OCI-LY1 (cell line): ENCODE measurements at regions not wholly inside any gene's neighbourhood (a gene's known extent, or its start where the extent isn't known, plus 50 kb on each side); places are given as distances from the start of the nearest gene placed in this dataset.

Source experiments
- H2AFZ ChIP-seq: fragments of 200-600 bp; sonication (generic), shearing (Covaris generic); 2 replicates; pipeline ENCODE4 v1.6.0; 2014; ENCODE audit warnings: antibody characterized with exemption, mild to moderate bottlenecking, low read length
- H3F3A ChIP-seq: fragments of 200-600 bp; sonication (generic), shearing (Covaris generic); 2 replicates; pipeline ENCODE4 v1.6.0; 2014; ENCODE audit warnings: mild to moderate bottlenecking, antibody characterized with exemption, low read length, moderate library complexity; ENCODE audit not compliant: insufficient read depth
- H3K27ac ChIP-seq: fragments of 200-600 bp; sonication (generic); 2 replicates; pipeline ENCODE4 v1.5.1; 2014; ENCODE audit warnings: low read length, mixed run types, mild to moderate bottlenecking, low read depth; ENCODE audit not compliant: poor library complexity, severe bottlenecking
- H3K27me3 ChIP-seq: fragments of 200-600 bp; sonication (generic); 2 replicates; pipeline ENCODE4 v1.6.0; 2014; ENCODE audit warnings: antibody characterized with exemption, mild to moderate bottlenecking, low read length, moderate library complexity; ENCODE audit not compliant: insufficient read depth
- H3K36me3 ChIP-seq: fragments of 200-600 bp; sonication (generic); 2 replicates; pipeline ENCODE4 v1.6.1; 2014; ENCODE audit warnings: mild to moderate bottlenecking, antibody characterized with exemption, low read length, moderate library complexity, mixed read lengths; ENCODE audit not compliant: insufficient read depth
- H3K4me1 ChIP-seq: fragments of 200-600 bp; sonication (generic); 2 replicates; pipeline ENCODE4 v1.5.1; 2014; ENCODE audit warnings: mild to moderate bottlenecking, low read length, moderate library complexity; ENCODE audit not compliant: insufficient read depth, severe bottlenecking
- H3K4me2 ChIP-seq: fragments of 200-600 bp; sonication (generic), shearing (Covaris generic); 2 replicates; pipeline ENCODE4 v1.6.1; 2014; ENCODE audit warnings: low read length
- H3K4me3 ChIP-seq: fragments of 200-600 bp; sonication (generic); 2 replicates; pipeline ENCODE4 v1.5.1; 2014; ENCODE audit warnings: low read length, low read depth, mild to moderate bottlenecking, mixed read lengths; ENCODE audit not compliant: poor library complexity, severe bottlenecking
- H3K79me2 ChIP-seq: fragments of 200-600 bp; shearing (Covaris generic); 2 replicates; pipeline ENCODE4 v1.6.1; 2016; ENCODE audit warnings: mixed run types, low read length, mixed read lengths; ENCODE audit not compliant: insufficient read depth
- H3K9ac ChIP-seq: fragments of 200-600 bp; sonication (generic), shearing (Covaris generic); 2 replicates; pipeline ENCODE4 v1.6.1; 2014; ENCODE audit warnings: mild to moderate bottlenecking, low read length, mixed read lengths
- H3K9me2 ChIP-seq: fragments of 200-600 bp; sonication (generic), shearing (Covaris generic); 2 replicates; pipeline ENCODE4 v1.6.1; 2014; ENCODE audit warnings: low read depth, mild to moderate bottlenecking, low read length, mixed read lengths
- H3K9me3 ChIP-seq: fragments of 200-600 bp; shearing (Covaris generic); 2 replicates; pipeline ENCODE4 v1.6.1; 2014; ENCODE audit warnings: low read length, mixed read lengths
- H4K20me1 ChIP-seq: fragments of 200-600 bp; sonication (generic), shearing (Covaris generic); 2 replicates; pipeline ENCODE4 v1.6.0; 2016; ENCODE audit warnings: mild to moderate bottlenecking, low read length; ENCODE audit not compliant: insufficient read depth
- EZH2 ChIP-seq: fragments of 200-600 bp; sonication (generic), shearing (Covaris generic); IDR thresholded peaks from 2 replicates; pipeline ENCODE4 v1.8.0; 2017; ENCODE audit warnings: borderline replicate concordance, mixed run types, mild to moderate bottlenecking, antibody characterized with exemption, low read length, moderate library complexity, mixed read lengths
- TF ChIP-seq, protein P1 (sequence below): fragments of 200-600 bp; sonication (generic), shearing (Covaris generic); IDR thresholded peaks from 2 replicates; pipeline ENCODE4 v1.5.1; 2017; ENCODE audit warnings: mild to moderate bottlenecking, antibody characterized with exemption, low read length, moderate library complexity, mixed read lengths

DNA sequence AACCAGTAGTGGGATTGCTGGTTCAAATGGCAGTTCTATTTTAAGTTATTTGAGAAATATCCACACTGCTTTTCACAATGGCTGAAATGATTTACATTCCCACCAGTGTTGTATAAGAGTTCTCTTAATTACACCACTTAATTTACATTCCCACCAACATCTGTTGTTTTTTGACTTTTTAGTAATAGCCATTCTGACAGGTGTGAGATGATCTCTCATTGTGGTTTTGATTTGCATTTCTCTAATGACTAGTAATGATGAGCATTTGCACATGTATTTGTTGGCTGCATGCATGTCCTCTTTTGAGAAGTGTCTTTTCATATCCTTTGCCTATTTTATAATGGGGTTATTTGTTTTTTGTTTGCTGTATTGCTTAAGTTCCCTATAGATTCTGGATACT, 688.3 kb downstream of the PRR16 start:
- Histone ChIP-seq H3K79me2 (no peaks in the 10 kb centered on the region), H4K20me1 (no peaks in the 10 kb centered on the region), H3K9me3 (no peaks in the 10 kb centered on the region), H3K4me2 (no peak overlapping the region), H3K27ac (no peak overlapping the region), H2AFZ (no peak overlapping the region), H3K9ac (no peak overlapping the region), H3K4me1 (no peaks in the 10 kb centered on the region), H3K4me3 (no peak overlapping the region), H3F3A (no peaks in the 10 kb centered on the region), H3K36me3 (no peaks in the 10 kb centered on the region), H3K9me2 (no peaks in the 10 kb centered on the region), H3K27me3 (no peaks in the 10 kb centered on the region)
- TF ChIP-seq, protein P1, sequence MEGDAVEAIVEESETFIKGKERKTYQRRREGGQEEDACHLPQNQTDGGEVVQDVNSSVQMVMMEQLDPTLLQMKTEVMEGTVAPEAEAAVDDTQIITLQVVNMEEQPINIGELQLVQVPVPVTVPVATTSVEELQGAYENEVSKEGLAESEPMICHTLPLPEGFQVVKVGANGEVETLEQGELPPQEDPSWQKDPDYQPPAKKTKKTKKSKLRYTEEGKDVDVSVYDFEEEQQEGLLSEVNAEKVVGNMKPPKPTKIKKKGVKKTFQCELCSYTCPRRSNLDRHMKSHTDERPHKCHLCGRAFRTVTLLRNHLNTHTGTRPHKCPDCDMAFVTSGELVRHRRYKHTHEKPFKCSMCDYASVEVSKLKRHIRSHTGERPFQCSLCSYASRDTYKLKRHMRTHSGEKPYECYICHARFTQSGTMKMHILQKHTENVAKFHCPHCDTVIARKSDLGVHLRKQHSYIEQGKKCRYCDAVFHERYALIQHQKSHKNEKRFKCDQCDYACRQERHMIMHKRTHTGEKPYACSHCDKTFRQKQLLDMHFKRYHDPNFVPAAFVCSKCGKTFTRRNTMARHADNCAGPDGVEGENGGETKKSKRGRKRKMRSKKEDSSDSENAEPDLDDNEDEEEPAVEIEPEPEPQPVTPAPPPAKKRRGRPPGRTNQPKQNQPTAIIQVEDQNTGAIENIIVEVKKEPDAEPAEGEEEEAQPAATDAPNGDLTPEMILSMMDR = no peak
- TF ChIP-seq EZH2 = no peak

DNA sequence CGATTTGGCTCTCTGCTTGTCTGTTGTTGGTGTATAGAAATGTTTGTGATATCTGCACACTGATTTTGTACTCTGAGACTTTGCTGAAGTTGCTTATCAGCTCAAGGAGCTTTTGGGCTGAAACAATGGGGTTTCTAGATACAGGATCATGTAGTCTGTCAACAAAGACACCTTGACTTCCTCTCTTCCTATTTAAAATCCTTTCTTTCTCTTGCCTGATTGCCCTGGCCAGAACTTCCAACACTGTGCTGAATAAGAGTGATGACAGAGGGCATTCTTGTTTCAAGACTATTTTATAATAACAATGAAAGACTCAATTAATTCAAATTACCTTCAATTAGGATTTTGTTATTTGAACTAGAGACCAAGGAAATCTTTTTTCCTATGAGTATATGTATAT, 692.5 kb downstream of the PRR16 start:
- H3F3A ChIP-seq = no peaks in the 10 kb centered on the region
- H3K79me2 ChIP-seq = no peaks in the 10 kb centered on the region
- no peaks in the 10 kb centered on the region for H3K4me1 ChIP-seq
- no peak overlapping the region for H3K27ac ChIP-seq
- H3K9me2 ChIP-seq = no peaks in the 10 kb centered on the region
- H3K4me2 ChIP-seq = no peak overlapping the region
- no peaks in the 10 kb centered on the region for H3K36me3 ChIP-seq
- TF ChIP-seq EZH2 = no peak
- TF ChIP-seq, protein P1 = no peak
- no peak overlapping the region for H3K9ac ChIP-seq
- H3K27me3 ChIP-seq = no peaks in the 10 kb centered on the region
- H3K4me3 ChIP-seq = no peak overlapping the region
- no peaks in the 10 kb centered on the region for H4K20me1 ChIP-seq
- H3K9me3 ChIP-seq = no peaks in the 10 kb centered on the region
- no peak overlapping the region for H2AFZ ChIP-seq

DNA sequence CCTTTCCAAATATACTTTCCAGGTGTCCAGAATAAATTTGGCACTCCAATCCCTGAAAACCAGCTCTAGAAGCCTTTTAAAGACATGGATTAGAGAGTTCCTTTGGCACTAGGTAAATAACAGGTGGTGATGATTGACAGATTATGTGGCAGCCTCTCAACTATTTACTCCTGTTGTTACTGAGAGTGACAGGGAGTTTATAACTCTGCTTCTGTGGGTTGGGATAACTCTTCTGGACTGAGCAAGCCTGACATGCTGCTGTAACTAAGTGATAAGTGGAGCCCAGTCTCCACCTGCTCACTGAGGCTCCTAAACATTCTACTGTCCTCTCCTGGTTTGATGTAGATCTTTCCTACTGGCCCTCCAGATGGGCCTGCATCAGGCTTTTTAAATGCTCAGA, 693.2 kb upstream of the FTMT start:
- Histone ChIP-seq H3K36me3 (no peaks in the 10 kb centered on the region), H3K4me1 (no peaks in the 10 kb centered on the region), H3K4me3 (no peak overlapping the region), H3F3A (no peaks in the 10 kb centered on the region), H4K20me1 (no peaks in the 10 kb centered on the region), H3K79me2 (no peaks in the 10 kb centered on the region), H2AFZ (no peak overlapping the region), H3K4me2 (no peak overlapping the region), H3K27ac (no peak overlapping the region), H3K9me2 (no peaks in the 10 kb centered on the region), H3K9me3 (no peaks in the 10 kb centered on the region), H3K9ac (no peak overlapping the region), H3K27me3 (no peaks in the 10 kb centered on the region)
- TF ChIP-seq EZH2 = no peak
- TF ChIP-seq, protein P1 = no peak
